NCI-H2081 (cell line): ENCODE measurements at regions not wholly inside any gene's neighbourhood (a gene's known extent, or its start where the extent isn't known, plus 50 kb on each side); places are given as distances from the start of the nearest gene placed in this dataset.

ENCODE experiments used
- DNase-seq, 2 experiments: peaks; one replicate each; lab custom pipeline; 2025; lab: John Stamatoyannopoulos, UW

GRCh38 chr1:189336115-189337100, 1141.3 kb downstream of the BRINP3 start:
- no peak for DNase-seq

- DNase-seq, result no peak
Measured at GRCh38 chr1:189349607-189350006, 1128.1 kb downstream of the BRINP3 start.

DNA sequence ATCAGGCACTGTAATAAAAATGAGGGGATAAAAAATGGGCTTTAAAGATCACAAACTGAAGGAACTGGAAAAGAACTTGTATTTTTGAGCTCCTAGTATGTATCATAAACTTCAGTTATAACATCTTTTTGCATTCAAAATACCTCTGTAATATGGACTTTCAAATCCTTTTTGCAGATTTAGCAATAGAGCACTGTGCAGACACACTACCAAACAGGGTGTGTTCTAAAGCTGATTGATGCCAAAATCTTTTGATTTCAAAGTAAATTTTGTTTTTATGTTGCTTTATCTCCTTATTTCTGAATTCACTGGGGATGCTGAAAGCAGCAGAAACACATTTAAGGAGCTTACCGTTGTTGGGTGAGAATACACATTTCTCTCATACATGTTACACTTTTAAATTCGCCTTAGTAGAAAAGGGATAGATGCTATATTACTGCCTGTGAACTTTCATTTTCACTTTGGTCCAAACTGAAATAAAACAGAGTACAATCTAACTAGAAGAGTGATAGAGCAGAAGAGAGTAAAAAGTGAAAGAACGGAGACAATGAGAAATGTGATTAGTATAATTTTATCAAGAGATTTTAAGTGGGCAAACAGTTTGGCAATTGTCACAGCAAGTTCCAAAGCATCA, 1126.6 kb downstream of the BRINP3 start:
- no peak for DNase-seq

GRCh38 chr1:189351960-189352359, 1125.7 kb downstream of the BRINP3 start:
- DNase-seq, result no peak

- no peak for DNase-seq
Measured at GRCh38 chr1:189356206-189356605, 1121.5 kb downstream of the BRINP3 start.

- DNase-seq, result peak in 1 of 2 experiments; percentile 65
Measured at GRCh38 chr1:189357317-189357716, 1120.3 kb downstream of the BRINP3 start.

GRCh38 chr1:189369612-189370011, 1108.1 kb downstream of the BRINP3 start:
- DNase-seq, result no peak

GRCh38 chr1:189374816-189375215, 1102.8 kb downstream of the BRINP3 start:
- no peak for DNase-seq

- no peak for DNase-seq
Measured at GRCh38 chr1:189405419-189405818, 1072.2 kb downstream of the BRINP3 start.

GRCh38 chr1:189409774-189410173, 1067.9 kb downstream of the BRINP3 start:
- DNase-seq, result no peak

DNA sequence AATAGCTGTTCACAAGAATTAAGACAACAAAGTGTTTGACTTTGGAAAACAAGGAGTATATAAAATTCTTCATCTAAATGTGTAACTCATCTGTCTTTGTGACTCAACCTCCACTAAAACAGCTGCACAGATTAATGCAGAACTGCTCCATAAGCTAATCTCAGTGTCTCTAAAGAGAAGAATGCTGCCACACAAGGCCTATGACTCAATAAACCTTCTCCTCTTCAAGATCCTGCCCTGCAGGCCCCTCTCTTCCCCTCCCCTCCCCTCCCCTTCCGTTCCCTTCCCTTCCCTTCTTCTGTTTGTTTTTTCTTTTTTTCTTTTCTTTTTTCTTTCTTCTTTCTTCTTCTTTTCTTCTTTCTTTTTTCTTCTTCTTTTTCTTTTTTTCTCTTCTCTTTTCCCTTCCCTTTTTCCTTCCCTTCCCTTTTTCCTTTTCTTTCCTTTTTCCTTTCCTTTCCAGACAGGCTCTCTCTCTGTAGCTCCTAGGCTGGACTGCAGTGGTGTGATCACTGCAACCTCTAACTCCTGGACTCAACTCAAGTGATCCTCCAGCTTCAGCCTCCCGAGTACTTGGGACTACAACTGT, 1052.8 kb downstream of the BRINP3 start:
- no peak for DNase-seq

- DNase-seq, result peak; percentile 74 to 76
Measured at GRCh38 chr1:189429610-189430009, 1048.1 kb downstream of the BRINP3 start.

DNA sequence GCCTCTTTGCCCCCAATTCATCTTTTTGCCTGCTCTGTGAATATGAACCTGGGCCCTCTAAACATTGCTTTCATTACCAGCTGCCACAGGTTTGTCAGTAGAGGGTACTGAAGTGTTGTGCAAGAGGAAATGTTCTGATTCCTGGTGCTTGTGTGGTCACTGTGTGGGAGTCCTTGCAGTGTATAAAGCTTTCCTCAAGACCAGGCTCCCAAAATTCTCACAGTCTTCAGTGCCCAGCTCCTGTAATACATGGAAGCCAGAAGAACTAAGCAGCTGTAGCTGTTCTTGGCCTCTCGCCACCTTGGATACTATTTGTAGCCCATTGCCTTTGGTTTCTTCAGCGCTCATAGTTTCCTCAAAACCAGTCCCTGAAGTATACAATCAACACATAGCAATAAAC, 1046.2 kb downstream of the BRINP3 start:
- DNase-seq, result no peak

GRCh38 chr1:189432753-189433152, 1044.9 kb downstream of the BRINP3 start:
- no peak for DNase-seq

GRCh38 chr1:189434461-189434860, 1043.2 kb downstream of the BRINP3 start:
- DNase-seq, result peak in 1 of 2 experiments; percentile 26

DNA sequence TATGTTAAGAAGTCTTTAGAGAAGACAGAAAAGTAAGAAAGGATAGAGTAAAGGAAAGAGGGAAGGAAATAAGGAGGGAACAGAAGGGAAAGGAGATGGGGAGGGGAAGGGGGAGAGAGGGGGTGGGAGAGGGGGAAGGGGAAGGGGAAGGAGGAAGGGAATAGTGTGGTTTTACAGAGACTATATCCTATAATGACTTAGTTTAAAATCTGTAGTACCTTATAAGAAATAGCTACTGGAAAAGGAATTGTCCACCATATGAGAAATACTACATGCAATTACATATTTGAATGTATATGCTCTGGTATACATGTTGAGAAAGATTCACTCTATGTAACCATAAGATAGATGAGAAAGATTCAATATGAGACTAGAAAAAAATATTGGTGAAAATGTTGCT, 1042.3 kb downstream of the BRINP3 start:
- DNase-seq, result no peak

- DNase-seq, result no peak
Measured at GRCh38 chr1:189438808-189439207, 1038.9 kb downstream of the BRINP3 start.

GRCh38 chr1:189463166-189463565, 1014.5 kb downstream of the BRINP3 start:
- DNase-seq, result no peak

DNA sequence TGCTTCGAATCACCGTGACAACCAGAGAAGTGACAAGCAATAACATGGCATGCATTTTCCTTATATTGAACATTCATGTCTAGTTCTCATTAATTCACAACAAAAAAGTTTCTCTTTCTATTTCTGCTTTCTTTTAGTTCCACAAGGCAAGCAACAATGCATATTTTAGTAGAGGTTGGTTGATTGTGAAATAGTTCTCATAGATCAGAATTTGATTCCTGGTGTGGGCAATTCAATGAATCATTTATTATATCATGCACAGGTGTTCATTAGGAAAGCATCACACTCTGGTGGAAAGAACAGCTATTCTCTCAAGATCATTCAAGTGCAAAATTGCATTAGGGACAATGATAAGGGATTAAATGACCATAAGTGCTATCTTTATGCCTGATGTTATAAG, 980.9 kb downstream of the BRINP3 start:
- DNase-seq, result no peak

DNA sequence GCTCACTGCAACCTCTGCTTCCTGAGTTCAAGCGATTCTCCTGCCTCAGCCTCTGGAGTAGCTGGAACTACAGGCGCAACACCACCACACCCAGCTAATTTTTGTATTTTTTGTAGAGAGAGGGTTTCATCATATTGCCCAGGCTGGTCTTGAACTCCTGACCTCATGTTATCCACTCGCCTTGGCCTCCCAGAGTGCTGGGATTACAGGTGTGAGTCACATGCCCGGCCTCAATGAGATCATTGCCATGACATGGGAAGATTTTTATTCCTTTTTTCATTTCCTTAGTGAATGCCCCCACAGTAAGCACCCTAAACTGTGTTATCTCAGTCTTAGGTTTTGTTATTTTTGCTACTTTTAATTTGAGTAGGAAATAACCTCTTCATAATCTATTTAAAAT, 977.9 kb downstream of the BRINP3 start:
- DNase-seq, result no peak

DNA sequence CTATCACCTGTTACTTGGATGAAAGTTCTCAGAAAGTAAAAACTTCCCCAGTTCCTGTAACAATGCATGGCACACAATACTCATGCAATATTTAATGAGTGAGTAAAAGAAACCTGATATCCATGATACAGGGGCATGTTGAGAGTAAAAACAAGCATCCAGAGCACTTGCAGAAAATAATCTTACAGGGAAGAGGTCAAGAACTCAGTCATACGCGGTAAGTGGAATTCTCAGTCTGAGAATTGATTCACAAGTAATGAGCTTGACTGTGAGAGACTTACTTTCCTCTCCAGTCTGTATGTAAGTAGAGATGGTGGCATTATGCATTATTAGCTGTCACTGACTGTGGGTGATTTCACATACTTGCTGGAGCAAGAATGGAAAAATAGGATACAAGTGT, 976.9 kb downstream of the BRINP3 start:
- DNase-seq, result no peak

GRCh38 chr1:189510827-189511226, 966.8 kb downstream of the BRINP3 start:
- DNase-seq, result no peak

DNA sequence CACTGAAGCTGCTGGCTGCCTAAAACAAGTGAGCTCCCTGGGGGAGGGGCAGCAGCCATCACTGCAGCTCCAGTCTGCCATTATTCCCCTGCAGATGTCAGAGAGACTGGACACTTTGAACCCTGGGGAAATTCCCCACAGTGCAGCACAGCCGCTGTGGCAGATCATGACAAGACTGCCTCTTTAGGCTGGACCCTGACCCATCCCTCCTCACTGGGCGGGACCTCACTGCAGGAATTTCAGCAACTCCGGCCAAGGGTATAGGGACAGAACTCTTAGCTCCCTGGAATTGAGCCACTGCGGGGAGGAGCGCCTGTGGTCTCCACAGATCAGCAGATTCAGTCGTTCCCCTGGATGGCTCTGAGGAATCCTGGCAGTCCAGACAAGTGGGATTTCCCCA, 964.6 kb downstream of the BRINP3 start:
- DNase-seq, result no peak
